Psoas muscle (tissue), 7 donors: ENCODE measurements at regions not wholly inside any gene's neighbourhood (a gene's known extent, or its start where the extent isn't known, plus 50 kb on each side); places are given as distances from the start of the nearest gene placed in this dataset.
"Not testable (repeated sequence)": the region's sequence is repeated elsewhere in the genome, so short reads cannot be mapped to it uniquely, and the experiment has no call there.

ENCODE experiments used
- ATAC-seq, 4 donors: fragments of 200-7000 bp; cut with Tn5 transposase; one replicate each; pipeline ENCODE4 v1.9.1; 2020; ENCODE audit warnings: moderate library complexity in 3 of 4, mild to moderate bottlenecking in 2 of 4
- DNase-seq, 2 donors: peaks; one replicate each; pipeline ENCODE4 v3.0.0-alpha.2; 2020
- H3K27ac ChIP-seq: fragments of 200-600 bp; one replicate; pipeline ENCODE4 v1.8.0; 2022
- H3K27me3 ChIP-seq, 3 donors: fragments of 200-600 bp in 1 of 3; one replicate each; pipeline versions ENCODE4 v1.6.1 to v1.8.0; 2013 to 2022; ENCODE audit warnings: low read length in 2 of 3, mild to moderate bottlenecking in 2 of 3, moderate library complexity in 1 of 3; ENCODE audit not compliant: insufficient read depth in 3 of 3
- H3K36me3 ChIP-seq, 2 donors: fragments of 200-600 bp in 1 of 2; one replicate each; pipeline versions ENCODE4 v1.6.1 to v1.8.0; 2013 to 2022; ENCODE audit warnings: low read depth in 1 of 2, mild to moderate bottlenecking in 1 of 2, moderate library complexity in 1 of 2; ENCODE audit not compliant: insufficient read depth in 1 of 2
- H3K4me1 ChIP-seq: fragments of 200-600 bp; one replicate; pipeline ENCODE4 v1.8.0; 2022
- H3K4me3 ChIP-seq: fragments of 200-600 bp; one replicate; pipeline ENCODE4 v1.8.0; 2022; ENCODE audit warnings: mild to moderate bottlenecking
- H3K9me3 ChIP-seq: fragments of 200-600 bp; one replicate; pipeline ENCODE4 v1.8.0; 2022
- WGBS, 3 donors: extraction: QIAGEN DNeasy Blood & Tissue Kit; methylation state at CpG; one replicate each; pipeline versions ENCODE4 v1.1.6 to v1.1.7; 2013; 5-methylcytosine and 5-hydroxymethylcytosine counted together
- intact Hi-C, 2 donors: fragments of 100-400 bp; cut with DNase I; formaldehyde crosslinking; loops; one replicate each; pipeline versions ENCODE4 v1.11.0 to v1.14.2; 2022
- TF ChIP-seq, protein P1 (sequence below): fragments of 200-600 bp; IDR thresholded peaks from one replicate; pipeline ENCODE4 v1.8.0; 2022; ENCODE audit warnings: antibody characterized with exemption
- donor health status: healthy with polysubstance abuse.
- donor health status: DM: no; HTN: no; CAD: no; lungs with moderate emphysema.
- donor health status: Bipolar disorder and iron deficiency.
- donor health status: healthy.
- donor health status: DM: yes; HTN: yes; CAD: no.
- donor health status: DM: no; HTN: no; CAD: no.
- donor health status: DM: yes; HTN: yes; CAD: no.

DNA sequence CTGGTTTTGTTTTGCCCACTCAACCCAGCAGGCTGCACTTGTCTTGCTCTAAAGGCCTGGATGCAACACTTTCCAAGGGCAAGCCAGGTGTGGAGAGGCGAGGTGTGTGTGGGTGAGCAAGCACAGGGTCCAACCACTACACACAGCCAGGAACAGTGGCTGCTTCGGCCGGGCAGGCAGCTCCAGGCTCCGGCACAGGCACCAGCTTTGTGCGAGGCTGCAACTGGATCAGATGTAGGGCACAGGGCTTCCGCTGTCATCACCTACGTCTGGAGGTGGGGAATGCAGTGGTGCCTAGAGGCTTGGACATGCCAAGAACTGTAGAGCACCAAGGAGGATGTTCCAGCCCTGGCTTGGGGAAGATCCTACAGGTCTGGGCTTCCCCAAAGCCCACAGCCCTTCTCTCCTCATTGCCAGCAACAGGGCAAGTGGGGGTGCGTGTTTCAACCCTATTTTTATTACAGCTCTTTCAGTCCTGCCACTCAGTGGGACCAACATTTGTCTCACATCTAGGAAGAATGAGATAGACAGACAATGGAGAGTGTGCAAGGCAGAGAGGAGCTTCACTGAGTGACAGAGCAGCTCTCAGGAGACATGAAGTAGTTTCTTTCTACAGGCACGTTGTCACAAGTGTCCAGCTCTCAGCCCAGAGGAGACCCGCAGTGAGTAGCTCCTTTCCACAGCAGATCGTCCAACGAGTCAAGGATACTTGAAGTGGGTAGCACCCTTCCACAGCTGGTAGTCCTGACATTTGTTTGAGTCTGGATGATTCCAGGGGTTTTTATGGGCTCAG, 622.2 kb downstream of the CDH9 start:
- Histone ChIP-seq H3K27me3 (no peaks in the 10 kb centered on the region), H3K4me1 (no peaks in the 10 kb centered on the region), H3K9me3 (no peaks in the 10 kb centered on the region), H3K27ac (no peak overlapping the region), H3K36me3 (no peaks in the 10 kb centered on the region), H3K4me3 (no peak overlapping the region)
- no peak for ATAC-seq
- DNase-seq: no peak
- TF ChIP-seq, protein P1, sequence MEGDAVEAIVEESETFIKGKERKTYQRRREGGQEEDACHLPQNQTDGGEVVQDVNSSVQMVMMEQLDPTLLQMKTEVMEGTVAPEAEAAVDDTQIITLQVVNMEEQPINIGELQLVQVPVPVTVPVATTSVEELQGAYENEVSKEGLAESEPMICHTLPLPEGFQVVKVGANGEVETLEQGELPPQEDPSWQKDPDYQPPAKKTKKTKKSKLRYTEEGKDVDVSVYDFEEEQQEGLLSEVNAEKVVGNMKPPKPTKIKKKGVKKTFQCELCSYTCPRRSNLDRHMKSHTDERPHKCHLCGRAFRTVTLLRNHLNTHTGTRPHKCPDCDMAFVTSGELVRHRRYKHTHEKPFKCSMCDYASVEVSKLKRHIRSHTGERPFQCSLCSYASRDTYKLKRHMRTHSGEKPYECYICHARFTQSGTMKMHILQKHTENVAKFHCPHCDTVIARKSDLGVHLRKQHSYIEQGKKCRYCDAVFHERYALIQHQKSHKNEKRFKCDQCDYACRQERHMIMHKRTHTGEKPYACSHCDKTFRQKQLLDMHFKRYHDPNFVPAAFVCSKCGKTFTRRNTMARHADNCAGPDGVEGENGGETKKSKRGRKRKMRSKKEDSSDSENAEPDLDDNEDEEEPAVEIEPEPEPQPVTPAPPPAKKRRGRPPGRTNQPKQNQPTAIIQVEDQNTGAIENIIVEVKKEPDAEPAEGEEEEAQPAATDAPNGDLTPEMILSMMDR: no peak
- WGBS, 3 donors: 85 to 89% (median 89%) methylated on average over 12 of the region's 12 CpGs
- intact Hi-C loops: no loop called here

DNA sequence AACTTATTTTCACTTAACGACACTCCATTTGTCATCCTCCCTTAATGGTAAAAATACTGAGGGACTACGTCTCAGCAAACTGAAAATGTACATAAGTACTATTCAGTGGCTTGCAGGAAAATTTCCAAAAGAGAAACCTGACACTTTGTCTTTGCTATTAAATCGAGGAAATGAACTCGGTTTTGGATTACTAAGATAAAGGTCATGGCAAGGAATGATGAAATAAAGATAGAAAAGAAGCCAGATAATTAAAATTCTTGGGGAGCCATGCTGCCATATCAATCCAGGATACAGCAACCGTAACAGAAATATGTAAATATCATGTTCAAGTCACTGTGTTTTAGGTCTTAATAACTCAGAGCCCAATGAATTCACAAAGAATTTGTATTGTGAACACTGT, 647.8 kb downstream of the CDH9 start:
- DNase-seq: no peak
- TF ChIP-seq, protein P1: no peak
- H3K4me3 ChIP-seq: no peak overlapping the region
- H3K9me3 ChIP-seq: no peaks in the 10 kb centered on the region
- no peak for ATAC-seq
- no peaks in the 10 kb centered on the region for H3K4me1 ChIP-seq
- H3K36me3 ChIP-seq: no peaks in the 10 kb centered on the region
- no peak overlapping the region for H3K27ac ChIP-seq
- H3K27me3 ChIP-seq: no peaks in the 10 kb centered on the region
- intact Hi-C loops: no loop called here
- 63 to 64% (median 63%) methylated on average over 5 of the region's 5 CpGs for WGBS, 3 donors

DNA sequence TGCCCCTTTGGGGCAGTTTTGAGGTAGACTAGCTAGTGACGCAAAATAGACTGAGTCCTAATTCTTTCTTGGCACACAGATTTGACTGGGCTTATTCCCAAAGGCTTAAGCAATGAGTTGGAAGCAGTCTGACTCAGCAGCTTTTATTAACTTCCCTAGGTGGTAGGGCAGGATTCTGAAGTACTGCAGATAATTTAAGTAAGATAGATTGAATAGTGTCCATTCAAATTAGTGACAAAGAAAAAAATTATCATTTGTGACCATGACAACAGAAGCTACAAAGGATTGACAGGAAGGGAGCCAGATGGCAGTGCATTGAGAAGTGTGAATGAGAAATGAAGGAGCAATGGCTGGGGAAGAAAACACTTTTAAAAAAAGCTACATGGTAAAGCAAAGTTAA, 649.4 kb downstream of the CDH9 start:
- ATAC-seq (peak in 1 of 4 donors; percentile 53), DNase-seq (no peak)
- intact Hi-C loops: no loop called here
- Histone ChIP-seq H3K36me3 (no peaks in the 10 kb centered on the region), H3K4me1 (no peaks in the 10 kb centered on the region), H3K27ac (no peak overlapping the region), H3K27me3 (no peaks in the 10 kb centered on the region), H3K9me3 (no peaks in the 10 kb centered on the region), H3K4me3 (no peak overlapping the region)
- WGBS, 3 donors: 0 to 35% (median 0%) methylated on average over 1 of the region's 1 CpG
- TF ChIP-seq, protein P1: no peak

DNA sequence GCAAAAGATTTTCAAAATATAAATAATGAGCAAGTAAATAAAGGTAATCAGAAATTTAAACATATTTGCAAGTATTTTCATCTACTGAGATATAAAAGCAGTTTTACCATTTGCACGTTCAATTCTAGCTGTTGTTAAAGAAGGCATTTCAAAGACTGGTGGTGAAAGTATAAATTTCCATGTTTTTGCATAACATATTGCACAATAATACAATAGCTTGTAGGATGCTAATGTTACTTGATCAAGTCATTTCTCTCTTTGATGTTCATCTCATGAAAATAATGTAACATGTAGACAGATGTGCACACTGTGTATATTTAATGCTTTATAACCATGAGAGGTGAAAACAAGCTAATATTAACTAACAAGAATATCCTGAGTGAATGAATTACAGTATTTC, 651.9 kb downstream of the CDH9 start:
- intact Hi-C loops: no loop called here
- TF ChIP-seq, protein P1: no peak
- 65 to 67% (median 65%) methylated on average over 1 of the region's 1 CpG for WGBS, 3 donors
- no peak overlapping the region for H3K27ac ChIP-seq
- no peak overlapping the region for H3K4me3 ChIP-seq
- no peaks in the 10 kb centered on the region for H3K9me3 ChIP-seq
- DNase-seq (no peak), ATAC-seq (no peak)
- H3K4me1 ChIP-seq: no peaks in the 10 kb centered on the region
- H3K36me3 ChIP-seq: no peaks in the 10 kb centered on the region
- no peaks in the 10 kb centered on the region for H3K27me3 ChIP-seq

DNA sequence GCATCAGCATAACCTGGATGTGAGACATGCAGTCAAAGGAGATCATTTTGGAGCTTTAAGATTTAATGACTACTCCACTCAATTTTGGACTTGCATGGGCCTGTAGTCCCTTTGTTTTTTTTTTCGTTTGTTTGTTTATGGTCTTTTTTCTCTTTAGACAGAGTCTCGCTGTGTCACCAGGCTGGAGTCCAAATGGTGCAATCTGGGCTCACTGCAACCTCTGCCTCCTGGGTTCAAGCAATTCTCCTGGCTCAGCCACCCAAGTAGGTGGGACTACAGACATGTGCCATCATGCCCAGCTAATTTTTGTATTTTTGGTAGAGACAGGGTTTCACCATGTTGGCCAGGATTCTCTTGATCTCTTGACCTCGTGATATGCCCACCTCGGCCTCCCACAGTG, 673.8 kb downstream of the CDH9 start:
- 72 to 81% (median 76%) methylated on average over 4 of the region's 4 CpGs for WGBS, 3 donors
- H3K4me1 ChIP-seq, ATAC-seq, DNase-seq, H3K4me3 ChIP-seq, H3K36me3 ChIP-seq, intact Hi-C loops, H3K27me3 ChIP-seq, H3K27ac ChIP-seq, H3K9me3 ChIP-seq: not testable (repeated sequence)
